B cell (primary cell): ENCODE measurements at regions not wholly inside any gene's neighbourhood (a gene's known extent, or its start where the extent isn't known, plus 50 kb on each side); places are given as distances from the start of the nearest gene placed in this dataset.

ENCODE experiments used
- ATAC-seq: fragments of 200-7000 bp; cut with Tn5 transposase; one replicate; pipeline ENCODE4 v1.10.0; 2021; ENCODE audit warnings: low read depth, mild to moderate bottlenecking, moderate number of reproducible peaks, moderate library complexity
- CTCF ChIA-PET: fragments of 350-600 bp; sonication (Branson Sonifier 250); formaldehyde crosslinking; loops from one replicate; lab custom pipeline; 2021; ENCODE audit warnings: antibody characterized with exemption, inconsistent platforms; lab: Charles Lee
- POLR2A ChIA-PET: fragments of 350-600 bp; sonication (Branson Sonifier 250); formaldehyde crosslinking; loops from one replicate; lab custom pipeline; 2021; ENCODE audit warnings: antibody characterized with exemption; lab: Charles Lee
- DNase-seq: peaks from one replicate; pipeline ENCODE4 v3.0.0; 2013
- H2AFZ ChIP-seq: 2 replicates; pipeline ENCODE4 v1.6.1; 2012; ENCODE audit warnings: mild to moderate bottlenecking, low read depth, low read length; ENCODE audit not compliant: insufficient read depth, poor library complexity, severe bottlenecking
- H3K27ac ChIP-seq, 2 donors: 1 replicate in 1 of 2; 2 replicates in 1 of 2; pipeline ENCODE4 v1.5.1; 2012 to 2013; ENCODE audit warnings: low read length in 2 of 2, mild to moderate bottlenecking in 2 of 2, moderate library complexity in 1 of 2
- H3K27me3 ChIP-seq, 4 experiments: fragments of 200-600 bp in 1 of 4; sonication (generic) in 1 of 4; replicated peaks in 1 of 4; 1 replicate in 2 of 4; 2 replicates in 2 of 4; pipeline versions ENCODE4 v1.6.1 to v1.7.0; 2013 to 2016; ENCODE audit warnings: low read length in 3 of 4, mild to moderate bottlenecking in 2 of 4, mixed read lengths in 1 of 4, moderate library complexity in 1 of 4; ENCODE audit not compliant: insufficient read depth in 4 of 4, control insufficient read depth in 3 of 4; ENCODE audit errors: control extremely low read depth in 1 of 4
- H3K36me3 ChIP-seq, 2 experiments: replicated peaks in 1 of 2; 1 replicate in 1 of 2; 2 replicates in 1 of 2; pipeline versions ENCODE4 v1.6.1 to v1.7.1; 2013; ENCODE audit warnings: low read length in 1 of 2; ENCODE audit not compliant: insufficient read depth in 2 of 2, control insufficient read depth in 1 of 2; ENCODE audit errors: control extremely low read depth in 1 of 2, extremely low read depth in 1 of 2
- H3K4me1 ChIP-seq, 2 donors: fragments of 200-600 bp in 1 of 2; sonication (generic) in 1 of 2; 1 replicate in 1 of 2; 2 replicates in 1 of 2; pipeline versions ENCODE4 v1.5.1 to v1.6.1; 2013 to 2017; ENCODE audit warnings: low read length in 2 of 2; ENCODE audit not compliant: control insufficient read depth in 2 of 2, insufficient read depth in 2 of 2
- H3K4me2 ChIP-seq: replicated peaks from 2 replicates; pipeline ENCODE3; 2012; ENCODE audit warnings: mild to moderate bottlenecking, low read depth, low read length; ENCODE audit not compliant: poor library complexity, severe bottlenecking
- H3K4me3 ChIP-seq, 5 experiments: fragments of 200-600 bp in 1 of 5; sonication (generic) in 1 of 5; 1 replicate in 3 of 5; 2 replicates in 2 of 5; pipeline versions ENCODE4 v1.5.1 to v1.7.0; 2011 to 2016; ENCODE audit warnings: low read length in 4 of 5, mild to moderate bottlenecking in 4 of 5, low read depth in 2 of 5, control low read depth in 1 of 5, moderate library complexity in 1 of 5; ENCODE audit not compliant: insufficient read depth in 1 of 5; ENCODE audit errors: control extremely low read depth in 1 of 5, extremely low read depth in 1 of 5
- H3K79me2 ChIP-seq: fragments of 200-600 bp; sonication (generic); one replicate; pipeline ENCODE4 v1.6.0; 2016; ENCODE audit warnings: low read length; ENCODE audit not compliant: control insufficient read depth, insufficient read depth
- H3K9ac ChIP-seq: fragments of 200-600 bp; sonication (generic); 2 replicates; pipeline ENCODE4 v1.6.1; 2017; ENCODE audit warnings: mild to moderate bottlenecking, low read length, moderate library complexity
- H3K9me3 ChIP-seq, 3 donors: one replicate each; pipeline versions ENCODE4 v1.6.1 to v1.7.1; 2013; ENCODE audit warnings: low read length in 2 of 3; ENCODE audit not compliant: control insufficient read depth in 2 of 3, insufficient read depth in 1 of 3; ENCODE audit errors: control extremely low read depth in 1 of 3
- H4K20me1 ChIP-seq: 2 replicates; pipeline ENCODE4 v1.6.0; 2012; ENCODE audit warnings: mild to moderate bottlenecking, low read length; ENCODE audit not compliant: insufficient read depth, control insufficient read depth, poor library complexity, severe bottlenecking
- H3K27ac Mint-ChIP-seq: one replicate; pipeline ENCODE4 v1.8.0; 2021; ENCODE audit warnings: mixed read lengths
- H3K27me3 Mint-ChIP-seq: one replicate; pipeline ENCODE4 v1.8.0; 2021; ENCODE audit warnings: mixed read lengths
- H3K4me1 Mint-ChIP-seq: one replicate; pipeline ENCODE4 v1.8.0; 2021; ENCODE audit warnings: mixed read lengths
- H3K4me3 Mint-ChIP-seq: one replicate; pipeline ENCODE4 v1.8.0; 2021; ENCODE audit warnings: mixed read lengths
- H3K9me3 Mint-ChIP-seq: one replicate; pipeline ENCODE4 v1.8.0; 2022; ENCODE audit warnings: mixed read lengths; ENCODE audit not compliant: insufficient read depth
- CTCF ChIP-seq: fragments of 200-600 bp; IDR thresholded peaks from one replicate; pipeline ENCODE4 v1.8.0; 2022; ENCODE audit warnings: antibody characterized with exemption, mild to moderate bottlenecking
- EZH2 ChIP-seq: IDR thresholded peaks from 2 replicates; pipeline ENCODE4 v1.6.1; 2012; ENCODE audit warnings: borderline replicate concordance, low read depth, mild to moderate bottlenecking, moderate library complexity, low read length; ENCODE audit not compliant: insufficient read depth, poor library complexity, severe bottlenecking
- WGBS: methylation state at CpG from one replicate; pipeline ENCODE4 v1.1.5; 2013; ENCODE audit warnings: missing lambda C conversion rate; ENCODE audit not compliant: insufficient coverage; 5-methylcytosine and 5-hydroxymethylcytosine counted together
- intact Hi-C: fragments of 100-400 bp; cut with micrococcal nuclease; formaldehyde crosslinking; loops from one replicate; pipeline ENCODE4 v1.10.0; 2022

- Histone ChIP-seq H3K4me1 (no peaks in the 10 kb centered on the region), H3K27me3 (peaks cover 0 to 2% (median 0%) of the 10 kb centered on the region in 4 experiments), H3K36me3 (no peaks in the 10 kb centered on the region), H4K20me1 (no peaks in the 10 kb centered on the region), H3K9ac (no peak overlapping the region), H3K79me2 (no peaks in the 10 kb centered on the region), H3K4me3 (no peak overlapping the region), H2AFZ (no peak overlapping the region), H3K27ac (no peak overlapping the region), H3K4me2 (no peak overlapping the region), H3K9me3 (no peaks in the 10 kb centered on the region)
- intact Hi-C loops = no loop called here
- no peak for DNase-seq
- 83% methylated on average over 2 of the region's 3 CpGs for WGBS
- H3K4me3 Mint-ChIP-seq = no peak overlapping the region
- TF ChIP-seq CTCF (no peak), EZH2 (no peak)
- ChIA-PET CTCF (no interaction called here), POLR2A (no interaction called here)
- no peaks in the 10 kb centered on the region for H3K4me1 Mint-ChIP-seq
- H3K27ac Mint-ChIP-seq = no peak overlapping the region
- no peaks in the 10 kb centered on the region for H3K9me3 Mint-ChIP-seq
- H3K27me3 Mint-ChIP-seq = no peaks in the 10 kb centered on the region
- no peak for ATAC-seq
Measured at GRCh38 chr4:144507311-144508101, 138.4 kb upstream of the HHIP start.
